NCI-H128 (cell line): ENCODE measurements at regions not wholly inside any gene's neighbourhood (a gene's known extent, or its start where the extent isn't known, plus 50 kb on each side); places are given as distances from the start of the nearest gene placed in this dataset.
"Not testable (repeated sequence)": the region's sequence is repeated elsewhere in the genome, so short reads cannot be mapped to it uniquely, and the experiment has no call there.

Experiments used
- DNase-seq: peaks from one replicate; lab custom pipeline; 2025; ENCODE audit not compliant: unreplicated experiment; lab: John Stamatoyannopoulos, UW

DNA sequence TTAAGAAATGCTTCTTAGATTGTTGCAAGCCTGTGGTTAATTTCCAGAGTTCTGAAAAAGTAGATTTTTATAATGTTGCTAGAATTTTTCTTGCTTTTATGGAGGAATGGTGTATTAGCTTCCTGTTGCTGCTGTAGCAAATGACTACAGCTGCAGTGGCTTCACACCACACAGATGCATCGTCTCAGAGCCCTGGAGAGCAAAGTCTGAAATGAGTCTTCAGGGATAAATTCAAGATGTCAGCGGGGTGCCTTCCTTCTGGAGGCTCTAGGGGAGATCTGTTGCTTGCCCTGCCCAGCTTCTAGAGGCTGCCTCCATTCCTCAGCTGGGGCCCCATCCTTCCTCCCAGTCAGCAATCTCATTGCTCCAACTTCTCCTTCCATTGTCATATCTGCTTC lies 187.8 kb downstream of the ZNF516 start:
- no peak for DNase-seq

DNA sequence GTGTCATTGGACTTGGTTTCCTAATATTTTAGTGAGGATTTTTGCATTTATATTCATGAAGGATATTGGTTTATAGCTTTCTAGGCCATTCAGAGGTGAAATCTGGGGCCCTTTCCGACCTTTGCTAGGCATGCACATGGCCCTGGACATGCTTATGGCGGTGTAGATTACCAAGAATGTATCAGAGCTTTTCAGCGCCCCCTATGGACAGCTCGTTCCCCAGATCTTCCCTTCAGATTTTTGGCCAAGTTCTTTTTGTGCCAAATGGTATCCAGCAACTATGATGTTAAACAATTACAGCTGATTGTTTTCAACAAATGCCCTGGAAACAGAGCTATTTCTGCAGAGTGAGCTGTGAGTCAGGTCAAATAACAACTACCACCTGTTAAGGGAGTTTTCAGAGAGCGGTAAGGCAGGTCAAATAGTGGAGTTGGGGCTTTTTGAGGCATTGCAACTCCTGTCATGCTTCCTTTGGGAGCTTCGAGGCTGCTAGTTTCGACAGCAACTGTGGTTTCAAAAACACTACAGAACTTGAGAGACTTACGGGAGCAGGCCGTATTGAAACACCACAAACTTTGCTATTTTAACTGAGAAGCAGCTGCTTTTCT lies 188.3 kb downstream of the ZNF516 start:
- DNase-seq: no peak

DNA sequence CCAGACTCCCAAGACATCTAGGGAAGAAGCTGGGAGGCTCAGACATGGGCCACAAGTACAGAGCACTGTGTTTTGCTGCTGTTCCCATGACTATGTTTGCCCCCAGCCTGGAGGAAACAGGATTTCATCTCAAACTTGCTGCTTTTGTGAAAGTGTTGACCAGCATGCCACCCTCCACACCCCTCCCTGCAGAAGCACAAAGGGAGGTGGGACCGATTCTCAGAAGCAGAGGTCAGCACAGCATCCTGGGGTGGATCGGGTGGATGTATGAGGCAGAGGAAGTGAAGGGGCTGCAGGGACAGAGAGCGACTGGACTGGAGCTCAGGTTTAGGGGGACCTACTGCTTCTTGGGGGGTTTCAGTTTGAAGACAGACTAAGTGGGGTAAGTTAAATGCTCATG lies 209.2 kb downstream of the ZNF516 start:
- no peak for DNase-seq

DNA sequence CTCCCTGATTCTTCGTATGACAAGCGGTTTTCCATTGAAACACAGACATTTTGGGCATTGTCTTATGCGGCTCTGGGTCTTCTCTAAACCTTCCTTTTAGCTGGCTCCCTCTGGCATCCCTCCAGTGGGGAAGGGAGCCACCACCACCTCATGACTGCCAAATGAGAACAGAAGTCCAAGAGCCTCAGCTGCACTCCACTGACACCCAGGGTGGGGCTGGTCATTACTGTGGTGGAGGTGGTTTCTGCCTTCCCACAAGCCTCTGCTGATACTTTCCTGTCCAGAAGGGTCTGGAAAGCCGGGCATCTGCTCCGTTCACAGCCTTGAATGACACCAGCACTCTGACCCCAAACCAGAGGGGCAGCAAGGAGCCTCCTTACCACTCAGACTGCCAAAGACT lies 213.5 kb downstream of the ZNF516 start:
- DNase-seq: no peak

DNA sequence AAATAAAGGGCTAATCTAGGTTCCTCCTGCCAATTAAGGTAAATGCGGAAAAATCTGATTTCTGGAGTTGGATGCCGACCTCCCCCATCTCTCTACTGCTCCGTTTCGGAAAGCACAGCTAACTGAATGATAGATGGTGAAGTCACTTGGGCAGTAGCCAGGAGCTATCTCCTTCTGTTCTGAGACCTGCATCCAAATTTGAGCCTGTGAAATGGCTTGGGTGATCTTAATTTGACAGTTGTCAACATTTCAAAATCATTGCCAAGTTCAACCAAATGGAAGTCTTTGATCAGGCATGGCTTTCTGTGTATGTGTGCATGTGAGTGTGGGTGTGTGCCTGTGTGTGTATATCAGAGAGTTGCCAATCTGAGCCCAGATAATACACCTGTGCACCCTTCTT lies 217.2 kb downstream of the ZNF516 start:
- no peak for DNase-seq

DNA sequence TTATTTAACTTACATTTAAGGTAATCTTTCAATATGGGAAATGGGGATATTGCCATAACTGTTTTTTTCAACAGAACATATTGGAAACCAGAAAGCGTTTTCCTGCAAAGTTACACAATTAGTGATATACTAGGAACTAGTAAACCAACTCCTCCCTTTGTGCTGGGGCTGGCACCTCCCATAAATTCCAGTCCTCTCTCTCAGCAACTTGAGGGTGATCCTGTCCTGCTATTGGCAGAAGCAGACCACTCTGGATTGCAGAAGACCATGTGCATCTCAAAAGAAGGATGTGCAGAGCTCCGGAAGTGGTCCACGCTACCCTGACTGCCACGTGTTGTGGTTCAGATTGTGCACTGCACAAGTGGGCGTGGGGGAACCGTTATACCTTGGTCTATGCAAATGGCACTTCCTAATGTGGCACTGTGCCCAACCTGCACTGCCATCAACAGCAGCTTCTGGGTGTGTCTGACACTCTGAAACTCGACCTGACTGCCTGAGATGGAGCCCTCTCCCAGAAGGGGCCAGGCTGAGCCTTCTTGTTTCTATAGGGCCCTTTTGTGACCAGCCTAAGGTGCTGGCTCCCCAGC lies 219.2 kb downstream of the ZNF516 start:
- no peak for DNase-seq

DNA sequence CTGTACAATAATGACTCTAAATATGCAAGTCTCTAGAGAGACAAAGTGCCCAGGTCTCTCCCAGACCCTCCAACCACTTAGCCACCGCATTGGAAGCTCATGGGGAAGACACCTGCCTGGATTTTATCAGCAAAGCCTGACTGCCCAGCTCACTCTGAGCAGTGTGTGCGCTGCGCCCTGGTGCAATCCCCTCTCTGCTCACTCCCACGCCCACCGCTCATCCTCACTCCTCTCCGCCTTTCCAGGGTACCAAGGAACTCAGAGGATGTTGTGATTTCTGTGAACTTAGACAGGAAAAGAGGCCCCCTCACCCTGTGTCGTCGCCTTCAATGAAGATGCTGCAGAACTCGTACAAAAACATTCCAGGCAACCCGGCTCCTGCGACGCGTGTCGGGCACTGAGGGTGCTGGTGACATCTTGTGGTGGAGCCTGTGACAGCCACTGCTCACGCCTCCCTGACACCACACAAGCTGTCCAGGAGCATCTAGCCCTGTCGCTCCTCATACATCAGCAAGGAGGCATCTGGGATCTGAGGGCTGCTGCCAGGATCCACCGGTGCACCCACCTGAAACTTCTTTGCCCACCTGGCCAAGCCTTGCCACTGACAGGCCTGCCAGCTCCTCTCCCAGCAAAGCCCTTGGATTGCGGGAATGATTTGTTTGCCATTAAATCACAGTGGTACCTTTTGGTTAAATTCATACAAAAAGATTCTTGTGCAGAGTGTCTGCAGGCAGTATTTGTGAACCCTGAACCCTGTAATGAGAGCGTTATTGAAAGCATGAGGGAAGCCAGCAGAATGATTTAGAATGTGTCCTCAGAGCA lies 220.4 kb downstream of the ZNF516 start:
- DNase-seq: no peak

DNA sequence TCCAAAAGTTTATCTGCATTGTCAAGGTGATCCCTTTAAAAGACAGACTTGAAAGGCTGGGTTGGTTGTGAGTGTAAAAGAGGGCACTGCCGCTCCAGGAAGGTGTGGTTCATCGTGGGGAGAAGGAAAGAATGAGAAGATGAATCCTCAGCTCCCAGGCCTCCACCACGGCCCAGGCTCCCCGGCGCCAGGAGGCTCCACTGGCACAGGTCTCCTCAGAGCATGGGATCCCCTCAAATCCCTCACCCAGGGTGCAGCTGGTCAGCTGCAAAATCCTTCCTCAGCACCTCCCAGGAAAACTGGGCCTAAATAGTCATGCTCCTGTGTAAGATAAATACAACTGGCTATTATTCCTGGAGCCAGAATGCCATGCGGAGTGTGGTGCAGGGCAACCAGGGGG lies 221.1 kb downstream of the ZNF516 start:
- no peak for DNase-seq

DNA sequence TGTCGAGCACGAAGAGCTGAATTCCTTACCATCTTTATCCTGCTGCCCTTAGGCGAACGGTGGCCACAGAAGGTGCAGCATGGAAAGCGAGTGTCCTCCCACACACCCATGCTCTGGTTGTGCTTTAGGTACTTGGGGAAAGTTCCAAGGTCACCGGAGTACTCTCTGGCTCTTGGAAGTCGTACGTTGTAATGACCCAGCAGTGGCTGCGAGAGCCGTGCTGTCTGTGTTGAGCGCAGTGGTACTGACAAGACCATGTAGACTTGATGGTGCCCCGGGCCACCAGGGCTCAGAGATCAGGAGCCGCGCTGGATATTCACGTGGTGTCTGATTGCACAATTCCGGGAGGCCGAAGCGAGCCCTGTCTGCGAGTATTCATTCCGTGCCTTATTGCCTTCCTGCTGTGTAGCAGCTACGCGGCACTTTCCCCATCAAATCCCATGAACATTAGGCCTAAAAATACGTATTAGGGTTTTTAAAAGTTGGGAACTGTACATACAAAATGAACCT lies 222.0 kb downstream of the ZNF516 start:
- DNase-seq: no peak

DNA sequence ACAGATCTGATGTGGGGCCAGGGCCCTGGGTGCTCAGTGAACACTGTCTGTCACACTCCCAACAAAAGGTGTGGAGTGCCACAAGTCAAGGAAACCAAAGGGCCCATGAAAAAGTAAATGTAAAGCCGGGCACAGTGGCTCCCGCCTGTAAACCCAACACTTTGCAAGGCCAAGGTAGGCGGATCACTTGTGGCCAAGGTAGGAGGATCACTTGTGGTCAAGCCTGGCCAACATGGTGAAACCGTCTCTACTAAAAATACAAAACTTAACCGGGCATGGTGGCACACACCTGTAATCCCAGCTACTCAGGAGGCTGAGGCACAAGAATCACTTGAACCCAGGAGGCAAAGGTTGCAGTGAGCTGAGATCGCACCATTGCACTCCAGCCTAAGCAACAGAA lies 227.6 kb downstream of the ZNF516 start:
- not testable (repeated sequence) for DNase-seq

DNA sequence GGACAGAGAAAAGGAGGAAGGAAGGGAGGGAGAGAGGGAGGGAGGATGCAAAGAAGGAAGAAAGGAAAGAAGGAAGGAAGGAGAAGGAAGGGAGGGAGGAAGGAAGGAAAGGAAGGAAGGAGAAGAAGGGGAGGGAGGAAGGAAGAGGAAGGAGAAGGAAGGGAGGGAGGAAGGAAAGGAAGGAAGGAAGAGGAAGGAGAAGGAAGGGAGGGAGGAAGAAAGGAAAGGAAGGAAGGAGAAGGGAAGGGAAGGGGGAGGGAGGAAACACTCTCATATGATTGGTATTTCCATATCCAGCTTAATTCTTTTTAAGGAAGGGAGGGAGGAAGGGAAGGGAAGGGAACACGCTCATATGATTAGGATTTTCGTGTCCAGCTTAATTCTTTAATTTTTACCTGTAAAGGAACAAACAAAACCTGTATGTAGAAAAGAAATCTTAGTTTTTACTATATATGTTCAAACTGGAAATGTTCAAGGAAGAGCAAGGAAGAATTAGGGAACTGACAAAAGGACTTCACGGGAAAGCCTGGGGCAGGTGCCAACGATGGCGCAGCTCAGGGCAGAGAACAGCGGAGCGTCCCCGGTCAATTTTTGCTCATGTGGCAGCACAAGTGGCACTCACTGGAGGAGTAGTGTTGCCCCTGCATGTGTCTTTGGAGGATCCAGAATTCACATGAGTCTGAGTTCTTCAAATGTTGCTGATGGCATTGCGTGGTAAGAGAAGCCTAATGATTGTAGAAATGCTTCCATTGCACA lies 228.6 kb downstream of the ZNF516 start:
- DNase-seq: no peak

DNA sequence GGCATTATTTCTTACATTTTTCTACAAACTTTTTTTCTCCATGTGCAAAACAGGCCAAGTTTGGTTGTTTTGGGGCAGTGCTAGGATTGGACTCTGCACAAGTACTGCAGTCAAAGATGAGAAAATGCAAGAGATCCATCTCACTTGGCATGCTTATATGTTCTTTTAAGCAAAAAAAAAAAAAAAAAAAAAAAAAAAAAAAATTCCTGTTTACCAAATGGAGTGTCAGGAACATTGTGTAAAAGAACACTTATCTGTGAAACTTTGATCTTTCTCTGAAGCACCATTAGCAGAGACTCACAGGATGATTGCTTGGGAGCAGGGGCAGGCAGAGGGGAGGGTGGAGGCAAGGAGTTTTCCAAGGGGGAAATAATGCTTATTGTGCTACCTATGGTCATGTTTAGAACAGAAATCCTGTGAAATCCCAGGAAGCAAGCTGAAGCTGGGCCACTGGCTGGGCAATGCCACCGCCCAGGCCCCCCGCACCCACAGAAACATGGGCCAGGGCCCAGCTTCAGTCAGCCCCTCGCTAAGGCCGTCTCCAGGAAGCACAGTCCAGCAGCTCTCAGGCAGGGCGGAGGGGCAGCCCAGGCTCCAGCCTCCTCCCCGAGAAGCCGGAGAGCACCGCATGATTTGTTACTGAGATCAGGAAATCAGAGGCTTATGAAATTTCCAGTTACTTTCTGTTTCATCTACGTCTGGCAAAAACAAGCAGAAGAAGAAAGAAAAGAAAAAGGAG lies 229.4 kb downstream of the ZNF516 start:
- no peak for DNase-seq

DNA sequence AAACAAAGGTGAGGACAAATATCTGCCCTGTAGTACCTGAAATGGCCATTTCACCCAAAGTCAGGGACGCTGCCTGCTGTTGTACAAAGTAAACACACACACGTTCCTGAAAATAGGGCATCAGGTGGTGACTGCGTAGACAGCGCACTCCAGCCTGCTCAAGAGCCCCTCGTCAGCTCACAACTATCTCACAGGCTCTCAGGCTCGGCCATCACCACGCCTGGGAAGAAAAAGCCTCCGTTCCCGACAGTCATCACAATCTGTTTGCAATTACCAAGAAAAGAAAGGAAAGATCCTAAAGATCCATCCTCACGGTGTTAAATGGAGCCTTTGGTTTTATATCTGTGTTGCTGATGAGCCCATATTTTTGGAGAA lies 230.2 kb downstream of the ZNF516 start:
- no peak for DNase-seq

DNA sequence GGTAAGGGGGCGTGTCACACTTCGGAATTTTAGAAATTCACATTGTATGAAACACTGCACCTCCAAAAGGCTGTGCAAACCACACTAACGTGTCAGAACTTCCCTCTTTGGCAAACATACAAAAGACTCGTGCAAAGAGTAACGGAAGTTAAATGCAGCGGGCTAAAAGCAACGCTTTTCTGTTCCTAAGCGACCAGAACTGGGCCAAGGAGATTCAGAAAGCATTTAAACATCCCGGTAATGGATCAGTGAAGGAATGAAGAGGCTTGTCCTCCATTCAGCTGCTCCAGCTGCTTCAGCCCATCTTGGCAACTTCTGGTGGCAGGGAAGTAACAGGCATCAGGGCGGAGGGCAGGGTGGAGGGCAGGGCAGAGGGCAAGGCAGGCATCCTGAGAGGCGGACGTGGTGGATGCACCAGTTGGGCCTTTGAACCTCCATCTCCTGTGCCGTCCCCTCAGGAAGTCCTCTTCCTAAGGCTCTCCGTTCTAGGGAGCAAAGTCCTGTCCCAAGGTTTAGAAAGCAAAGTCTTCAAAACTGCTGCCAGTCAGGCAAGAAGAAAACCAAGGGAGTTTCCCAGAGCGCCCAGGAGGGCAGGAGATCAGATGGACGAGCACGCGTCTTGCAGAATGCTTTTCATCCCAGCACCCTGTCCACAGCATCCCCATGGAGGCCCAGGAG lies 230.7 kb downstream of the ZNF516 start:
- DNase-seq: no peak

DNA sequence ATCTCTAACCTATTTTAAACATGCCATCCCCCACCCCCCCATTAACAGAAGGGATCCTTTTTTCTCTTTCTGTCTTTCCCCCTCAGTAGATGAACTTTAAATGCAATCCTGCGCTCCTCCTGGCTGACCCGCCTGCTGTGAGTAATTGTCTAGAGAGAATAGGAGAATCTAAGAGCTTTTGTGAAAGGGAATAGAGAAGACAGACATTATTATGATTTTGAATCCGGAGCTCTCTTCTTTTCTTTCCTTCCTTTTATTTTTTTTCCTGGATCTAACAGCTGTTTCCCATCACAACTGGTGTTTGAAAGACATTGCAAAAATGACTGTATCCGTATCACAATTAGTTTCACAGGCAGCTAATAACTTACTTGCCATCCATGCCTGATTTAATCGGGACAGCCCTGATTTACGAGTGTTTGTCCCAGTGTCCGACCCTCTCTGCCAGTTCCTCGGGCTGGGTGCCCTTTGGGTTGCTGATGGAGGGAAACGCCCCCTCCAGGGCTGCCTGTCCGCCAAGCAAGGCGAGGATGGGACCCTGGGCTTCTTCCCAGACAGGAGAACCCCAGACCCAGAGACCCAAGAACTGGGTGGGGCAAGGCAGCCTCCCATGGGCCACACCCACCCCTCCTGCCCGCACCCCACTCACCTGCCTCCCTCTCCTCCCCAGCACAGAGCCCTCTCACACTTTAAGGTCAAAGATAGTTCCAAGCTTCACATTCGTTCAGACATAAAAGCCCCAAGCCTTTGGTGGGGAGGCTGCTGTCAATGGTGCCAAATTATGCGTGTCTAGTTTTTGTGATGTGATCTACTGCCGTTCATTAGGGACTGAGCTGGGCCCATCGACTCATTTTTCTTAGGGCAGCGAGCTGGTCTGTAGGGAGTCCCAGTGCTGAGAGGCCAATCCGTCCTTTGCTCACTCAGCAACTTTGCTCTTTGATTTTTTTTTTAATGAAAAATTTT lies 231.7 kb downstream of the ZNF516 start:
- DNase-seq: no peak

DNA sequence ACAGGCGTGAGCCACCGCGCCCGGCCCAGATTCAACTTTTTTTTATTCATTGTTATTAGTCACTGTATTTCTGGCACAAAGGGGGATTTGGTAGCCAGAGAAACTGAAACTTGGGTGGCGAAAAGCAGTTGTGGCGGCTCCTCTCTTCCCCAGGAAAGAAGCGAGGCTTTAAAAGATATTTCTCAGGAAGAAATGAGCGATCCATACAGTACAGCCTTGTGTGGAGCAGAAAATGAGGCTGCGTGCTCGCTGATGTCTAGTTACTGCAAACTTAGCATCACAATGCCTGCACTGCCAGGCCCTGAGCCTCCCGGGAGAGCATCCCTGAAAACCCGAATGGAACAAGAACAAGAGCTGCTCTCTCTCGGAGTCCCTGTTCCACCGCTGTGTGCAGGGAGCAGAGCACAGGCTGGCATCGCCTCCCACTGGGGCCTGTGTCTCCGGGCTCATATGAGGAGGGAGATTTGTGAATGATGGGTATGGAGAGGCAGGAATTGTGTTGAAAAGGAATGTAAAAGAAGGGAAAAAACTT lies 234.0 kb downstream of the ZNF516 start:
- no peak for DNase-seq

DNA sequence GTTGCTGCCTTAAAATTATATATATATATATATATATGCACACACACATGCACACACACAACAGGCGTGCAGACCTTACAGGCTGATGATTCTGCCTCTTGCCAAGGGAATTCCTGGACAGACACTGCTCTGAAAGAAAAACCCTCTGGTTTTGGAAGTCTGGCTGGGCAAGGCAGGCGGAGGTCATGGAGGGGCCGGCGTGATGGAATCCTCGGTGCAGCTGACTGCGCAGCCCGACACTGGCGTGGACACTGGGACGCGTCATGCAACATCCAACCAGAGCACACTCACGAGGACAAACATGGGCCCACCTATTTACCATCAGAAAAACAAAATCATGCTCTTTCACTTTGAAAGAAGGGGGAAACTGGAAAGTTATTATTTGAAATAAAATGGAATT lies 235.3 kb downstream of the ZNF516 start:
- no peak for DNase-seq

DNA sequence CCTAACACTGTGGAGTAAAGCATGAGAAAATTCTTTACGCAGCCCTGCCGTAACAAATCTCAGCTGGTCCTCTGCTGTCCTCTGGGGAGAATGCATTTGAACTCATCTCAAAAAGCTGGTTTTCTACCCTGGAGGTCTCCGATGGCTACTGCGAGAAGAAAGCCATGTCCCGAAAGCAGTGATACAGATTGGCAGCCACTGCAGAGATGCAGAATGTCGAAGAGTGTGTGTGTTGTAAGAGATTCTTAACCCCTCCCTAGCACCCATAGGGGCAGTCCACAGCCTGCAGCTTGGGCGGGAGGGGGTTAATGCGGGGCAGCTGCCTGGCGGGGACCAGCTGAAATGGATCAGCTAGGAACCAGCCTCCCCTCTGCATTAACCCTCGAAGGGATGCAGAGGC lies 235.9 kb downstream of the ZNF516 start:
- no peak for DNase-seq

DNA sequence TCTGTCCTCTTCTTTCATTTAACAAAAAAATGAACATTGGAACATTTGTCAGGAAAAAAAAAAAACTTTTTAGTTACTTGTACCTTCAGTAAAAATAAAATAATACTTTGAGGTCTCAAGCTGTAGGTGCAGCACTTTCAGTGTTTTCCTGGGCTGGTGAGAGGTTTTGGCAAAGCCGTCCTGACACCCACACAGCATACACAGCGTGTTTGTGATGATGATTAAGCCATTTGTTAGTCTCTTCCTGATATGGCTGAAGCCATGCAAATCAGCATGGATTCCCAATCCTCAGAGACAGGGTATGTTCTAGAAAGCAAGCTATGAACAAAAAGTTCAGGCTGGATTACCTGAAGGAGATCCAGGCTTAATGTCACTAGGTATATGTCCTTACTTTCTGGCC lies 236.8 kb downstream of the ZNF516 start:
- DNase-seq: no peak
